NCI-H128 (cell line): ENCODE measurements at regions not wholly inside any gene's neighbourhood (a gene's known extent, or its start where the extent isn't known, plus 50 kb on each side); places are given as distances from the start of the nearest gene placed in this dataset.

Experiments
- DNase-seq: peaks from one replicate; lab custom pipeline; 2025; ENCODE audit not compliant: unreplicated experiment; lab: John Stamatoyannopoulos, UW

DNA sequence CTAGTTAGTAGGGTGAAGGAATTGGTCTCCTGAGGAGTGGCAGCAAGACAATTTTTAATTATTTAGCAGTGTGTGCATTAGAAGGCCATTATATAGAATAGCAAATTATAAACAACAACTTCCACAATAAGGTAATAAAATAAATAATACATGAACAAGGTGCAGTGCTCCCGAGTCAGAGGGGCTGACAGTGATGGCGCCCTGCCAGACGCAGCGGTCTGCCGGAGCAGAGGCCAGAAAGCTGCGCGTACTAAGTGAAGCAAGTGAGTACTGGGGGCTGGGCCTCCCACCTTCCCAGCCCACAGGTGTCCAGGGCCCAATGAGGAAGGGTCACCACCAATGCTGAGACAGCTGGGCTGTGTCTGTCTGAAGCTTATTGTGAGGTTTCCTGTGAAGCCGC, 72.0 kb upstream of the VRK1 start:
- no peak for DNase-seq

- no peak for DNase-seq
Measured at GRCh38 chr14:96727073-96727472, 70.1 kb upstream of the VRK1 start.

- DNase-seq, result no peak
Measured at GRCh38 chr14:96727491-96727890, 69.7 kb upstream of the VRK1 start.

- no peak for DNase-seq
Measured at GRCh38 chr14:96727980-96728717, 69.0 kb upstream of the VRK1 start.

DNA sequence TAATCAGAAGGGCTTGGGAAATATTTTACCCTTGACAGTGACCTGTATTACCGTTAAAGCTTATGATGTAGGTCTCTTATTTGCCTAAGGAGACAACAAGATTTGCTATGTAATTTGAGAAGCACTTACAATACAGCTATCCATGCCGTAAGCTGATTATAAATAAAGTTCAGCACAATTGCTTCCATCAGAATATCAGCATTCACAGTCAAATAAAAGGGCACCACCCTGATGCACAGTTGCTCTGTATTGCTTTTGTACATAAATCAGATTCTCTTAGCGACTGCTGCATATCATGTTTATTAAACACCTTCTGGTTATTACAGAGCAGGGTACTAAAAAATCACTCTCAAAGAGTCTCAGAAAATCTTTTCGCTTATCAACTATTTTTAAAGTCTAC, 67.3 kb upstream of the VRK1 start:
- no peak for DNase-seq

DNA sequence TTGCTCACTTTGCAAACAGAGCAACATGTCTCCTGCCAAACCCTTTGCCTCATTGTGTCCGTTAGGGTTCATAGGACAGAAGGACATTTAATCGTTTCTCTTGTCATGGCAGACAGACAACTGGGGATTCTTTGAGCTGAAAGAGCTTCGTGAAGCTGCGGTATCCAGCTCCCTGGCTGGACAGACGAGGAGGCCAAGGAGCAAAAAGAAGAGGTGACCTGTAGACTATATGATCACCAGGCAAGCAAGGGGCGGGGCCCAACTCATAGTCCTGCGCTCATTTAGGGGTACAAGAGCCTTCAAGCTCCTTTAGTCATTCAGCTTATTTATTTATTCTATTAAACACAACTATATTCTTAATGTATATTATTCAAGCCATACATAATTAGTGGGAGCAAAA, 66.8 kb upstream of the VRK1 start:
- DNase-seq, result no peak

DNA sequence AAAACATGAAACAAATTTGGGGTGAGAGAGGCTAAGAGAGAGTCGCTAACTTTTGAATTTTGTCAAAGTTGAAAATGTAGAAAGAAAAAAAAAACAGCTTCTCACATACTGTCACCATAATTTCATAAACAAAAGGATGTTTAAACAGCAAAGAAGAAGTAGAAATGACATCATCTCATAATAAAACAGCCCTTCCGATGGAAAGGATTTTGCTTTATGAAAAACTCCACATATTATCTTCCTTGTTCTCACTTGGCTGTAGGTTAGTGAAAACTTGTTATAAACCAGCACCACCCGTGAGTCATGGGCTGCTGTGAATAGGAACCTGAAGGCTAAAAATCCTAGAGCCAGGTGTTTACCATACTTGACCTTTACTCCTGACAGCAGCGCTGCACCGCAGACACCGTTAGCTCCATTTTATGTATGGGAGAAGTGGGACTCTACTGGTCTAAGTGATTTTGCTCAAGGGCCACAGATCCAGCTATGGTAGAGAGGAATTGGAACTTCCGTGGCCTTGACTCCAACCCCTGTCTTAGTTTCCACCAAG, 63.0 kb upstream of the VRK1 start:
- no peak for DNase-seq

- peak; percentile 69 for DNase-seq
Measured at GRCh38 chr14:96735526-96735925, 61.7 kb upstream of the VRK1 start.

- no peak for DNase-seq
Measured at GRCh38 chr14:96736439-96736838, 60.7 kb upstream of the VRK1 start.

- DNase-seq, result no peak
Measured at GRCh38 chr14:96737881-96738280, 59.3 kb upstream of the VRK1 start.

GRCh38 chr14:96739200-96739910, 57.8 kb upstream of the VRK1 start:
- no peak for DNase-seq

GRCh38 chr14:96741151-96741977, 55.8 kb upstream of the VRK1 start:
- DNase-seq, result peak; percentile 56

- no peak for DNase-seq
Measured at GRCh38 chr14:96744262-96744661, 52.9 kb upstream of the VRK1 start.

- no peak for DNase-seq
Measured at GRCh38 chr14:96745500-96746051, 51.6 kb upstream of the VRK1 start.

DNA sequence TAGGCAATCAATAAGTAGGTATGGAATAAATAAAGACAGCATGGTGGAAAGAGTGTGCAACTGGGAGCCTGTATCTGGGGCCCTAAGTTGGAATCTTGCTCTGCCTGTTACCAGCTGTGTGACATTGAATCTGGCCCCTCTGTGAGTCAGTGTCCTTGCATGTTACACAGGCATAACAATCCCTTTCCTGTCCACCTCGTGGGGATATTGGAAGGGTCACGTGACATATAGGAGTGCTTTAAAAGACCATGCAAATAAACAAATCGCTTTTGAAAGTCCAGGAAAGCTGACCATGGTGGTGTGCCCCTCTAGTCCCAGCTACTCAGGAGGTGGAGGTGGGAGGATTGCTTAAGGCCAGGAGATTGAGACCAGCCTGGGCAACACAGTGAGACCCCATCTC, 51.1 kb upstream of the VRK1 start:
- no peak for DNase-seq

DNA sequence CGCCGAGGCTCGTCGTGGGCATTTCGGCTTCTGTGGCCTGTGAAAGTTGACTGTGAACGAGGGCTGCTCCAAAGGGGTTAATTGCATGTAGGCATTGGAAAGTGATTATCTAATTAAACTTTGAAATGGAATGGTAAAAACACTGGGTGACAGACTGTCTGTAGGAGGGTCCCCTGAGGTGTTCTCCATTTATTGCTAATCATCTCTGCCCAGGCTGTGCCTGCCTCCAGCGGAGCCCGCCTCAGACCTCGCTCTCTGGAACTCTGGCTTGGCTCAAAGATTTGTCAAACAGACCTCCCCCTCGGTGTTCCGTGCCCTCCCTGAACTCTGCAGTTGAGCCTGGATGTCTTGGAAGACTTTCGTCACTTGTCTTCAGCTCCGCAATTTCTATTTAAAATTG, 50.2 kb upstream of the VRK1 start:
- no peak for DNase-seq
